Fibroblast of skin of right quadriceps (primary cell): ENCODE measurements at regions not wholly inside any gene's neighbourhood (a gene's known extent, or its start where the extent isn't known, plus 50 kb on each side); places are given as distances from the start of the nearest gene placed in this dataset.
A peak's percentile ranks its signal among the peaks of the same experiment; 100 is the strongest.

Experiments used
- DNase-seq: peaks from one replicate; pipeline ENCODE4 v3.0.0-alpha.2; 2013

- DNase-seq: no peak
Observed at GRCh38 chr9:13990331-13990730, 323.6 kb downstream of the NFIB start.

- no peak for DNase-seq
Observed at GRCh38 chr9:13988944-13989343, 325.0 kb downstream of the NFIB start.

- DNase-seq: no peak
Observed at GRCh38 chr9:13983607-13984006, 330.3 kb downstream of the NFIB start.

- DNase-seq: no peak
Observed at GRCh38 chr9:13979941-13980318, 334.0 kb downstream of the NFIB start.

GRCh38 chr9:13975611-13976290, 338.2 kb downstream of the NFIB start:
- peak; percentile 48 for DNase-seq

- no peak for DNase-seq
Observed at GRCh38 chr9:13974891-13975290, 339.1 kb downstream of the NFIB start.

- no peak for DNase-seq
Observed at GRCh38 chr9:13971966-13972655, 341.8 kb downstream of the NFIB start.

- DNase-seq: no peak
Observed at GRCh38 chr9:13971415-13971814, 342.5 kb downstream of the NFIB start.

- DNase-seq: no peak
Observed at GRCh38 chr9:13970426-13970825, 343.5 kb downstream of the NFIB start.

GRCh38 chr9:13970018-13970417, 343.9 kb downstream of the NFIB start:
- DNase-seq: no peak

- DNase-seq: no peak
Observed at GRCh38 chr9:13967438-13967837, 346.5 kb downstream of the NFIB start.

- DNase-seq: no peak
Observed at GRCh38 chr9:13967011-13967410, 346.9 kb downstream of the NFIB start.

GRCh38 chr9:13963005-13963653, 350.8 kb downstream of the NFIB start:
- no peak for DNase-seq

- DNase-seq: peak; percentile 17
Observed at GRCh38 chr9:13962006-13962405, 351.9 kb downstream of the NFIB start.

GRCh38 chr9:13960011-13960765, 353.8 kb downstream of the NFIB start:
- peak; percentile 18 for DNase-seq

GRCh38 chr9:13958672-13959071, 355.3 kb downstream of the NFIB start:
- DNase-seq: no peak

GRCh38 chr9:13957089-13957488, 356.9 kb downstream of the NFIB start:
- no peak for DNase-seq

- DNase-seq: peak; percentile 81
Observed at GRCh38 chr9:13956107-13956506, 357.8 kb downstream of the NFIB start.

GRCh38 chr9:13952906-13953305, 361.0 kb downstream of the NFIB start:
- no peak for DNase-seq

GRCh38 chr9:13948037-13948436, 365.9 kb downstream of the NFIB start:
- no peak for DNase-seq

- no peak for DNase-seq
Observed at GRCh38 chr9:13943176-13943575, 370.8 kb downstream of the NFIB start.

GRCh38 chr9:13942695-13943094, 371.2 kb downstream of the NFIB start:
- peak; percentile 97 for DNase-seq

- no peak for DNase-seq
Observed at GRCh38 chr9:13942201-13942600, 371.7 kb downstream of the NFIB start.
